NCI-H1694 treated with DMSO at 0.1 percent for 48 hours (cell line): ENCODE measurements at regions not wholly inside any gene's neighbourhood (a gene's known extent, or its start where the extent isn't known, plus 50 kb on each side); places are given as distances from the start of the nearest gene placed in this dataset.
"Not testable (repeated sequence)": the region's sequence is repeated elsewhere in the genome, so short reads cannot be mapped to it uniquely, and the experiment has no call there.

Source experiments
- DNase-seq: peaks from one replicate; lab custom pipeline; 2025; lab: John Stamatoyannopoulos, UW

DNA sequence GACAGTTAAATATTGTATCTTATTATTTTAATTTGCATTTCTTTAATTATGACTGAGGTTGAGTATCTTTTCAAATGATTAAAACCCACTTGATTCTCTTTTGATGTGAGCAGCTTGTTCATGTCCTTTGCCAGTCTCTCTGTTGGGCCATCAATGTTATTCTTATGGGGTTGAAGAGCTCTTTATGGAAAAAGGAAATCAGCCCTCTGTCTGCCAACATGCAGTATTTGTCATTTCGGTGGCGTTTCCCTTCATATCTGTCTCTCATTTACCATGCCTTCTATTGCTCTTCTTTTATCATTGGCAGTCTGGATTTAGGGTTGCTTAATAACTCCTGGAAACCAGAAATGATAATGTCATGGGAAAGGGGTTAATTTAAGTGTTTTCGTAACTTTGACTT, 340.7 kb upstream of the DNAJC19 start:
- DNase-seq, result no peak

DNA sequence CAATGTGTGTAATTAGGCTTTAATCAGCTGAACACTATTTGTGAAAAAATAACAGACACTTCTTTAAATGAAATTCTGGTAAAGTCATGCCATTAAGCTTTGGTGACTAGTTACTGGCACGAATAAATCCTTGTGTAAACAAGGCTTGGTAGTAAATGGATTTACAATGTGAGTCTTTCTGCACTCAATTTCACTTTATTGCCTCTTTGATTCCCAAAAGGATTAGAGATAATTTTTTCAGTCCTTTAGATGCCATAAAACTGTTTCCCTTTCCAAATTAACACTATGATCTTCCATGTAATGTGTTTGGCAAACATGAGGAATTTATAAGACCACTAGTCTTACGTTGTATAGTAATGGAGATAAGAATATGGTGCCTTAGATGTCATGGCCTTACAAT, 339.5 kb upstream of the DNAJC19 start:
- no peak for DNase-seq

DNA sequence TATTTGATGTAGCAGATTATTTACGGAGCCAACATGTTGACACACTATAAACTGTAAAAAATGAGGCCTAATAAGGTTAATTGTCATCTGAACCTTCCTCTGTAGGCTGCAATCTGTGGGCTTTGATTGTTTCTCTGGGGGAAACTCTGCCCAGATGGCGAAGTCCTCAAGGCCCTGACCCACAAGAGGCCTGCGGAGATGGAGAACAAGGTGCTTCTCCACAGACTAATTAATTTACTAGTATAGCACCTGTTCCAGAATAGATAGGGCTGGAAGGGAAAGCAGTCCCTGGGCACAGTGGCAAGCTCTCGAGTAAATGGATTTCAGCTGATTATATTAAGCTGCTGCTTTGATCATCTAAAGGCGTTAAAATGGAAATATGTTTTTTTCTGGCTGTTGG, 338.8 kb upstream of the DNAJC19 start:
- DNase-seq, result no peak

DNA sequence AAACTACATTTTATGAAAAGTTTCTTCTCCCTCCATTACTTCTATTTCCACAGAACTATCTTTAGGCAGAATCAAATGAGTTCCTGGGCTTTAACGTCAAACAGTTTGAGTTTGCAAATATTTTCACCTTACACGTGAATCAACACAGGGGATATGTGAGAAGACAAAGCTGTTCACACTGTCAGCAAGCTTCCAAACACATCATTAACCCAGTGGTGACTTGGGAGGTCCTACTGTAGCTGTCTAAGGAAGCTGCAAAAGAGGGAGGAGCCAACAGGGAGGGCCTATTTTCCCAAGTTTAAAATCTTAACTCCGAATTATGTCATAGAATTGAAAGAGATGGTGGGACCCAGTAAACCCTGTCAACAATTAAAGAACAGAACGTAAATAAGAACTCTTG, 337.8 kb upstream of the DNAJC19 start:
- no peak for DNase-seq

DNA sequence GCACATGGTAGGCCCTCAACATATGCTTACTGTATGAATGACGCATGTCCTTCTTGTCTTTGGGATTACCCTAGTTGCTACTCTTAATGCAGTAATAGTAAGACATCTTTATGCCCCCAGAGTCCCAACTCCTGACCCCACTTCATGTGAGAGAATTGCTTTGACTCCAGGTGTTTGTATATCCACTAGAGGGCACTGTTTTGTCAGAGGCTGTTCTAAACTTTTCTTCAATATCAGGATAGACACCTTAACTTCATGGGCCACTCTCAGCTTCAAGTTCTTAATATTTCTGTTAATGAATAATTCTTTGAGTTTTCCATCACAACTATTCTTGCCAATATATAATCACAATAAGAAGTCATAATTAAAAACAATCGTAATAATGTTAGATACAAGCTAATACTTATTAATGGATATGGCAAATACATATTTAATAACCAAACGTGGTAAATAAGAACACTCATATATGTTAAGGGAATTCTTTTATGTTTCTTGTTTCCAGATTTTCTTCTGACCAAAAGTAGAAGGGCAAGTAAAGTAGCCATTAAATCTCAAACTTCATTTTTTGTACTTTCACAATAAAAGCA, 337.2 kb upstream of the DNAJC19 start:
- DNase-seq, result peak; percentile 24

DNA sequence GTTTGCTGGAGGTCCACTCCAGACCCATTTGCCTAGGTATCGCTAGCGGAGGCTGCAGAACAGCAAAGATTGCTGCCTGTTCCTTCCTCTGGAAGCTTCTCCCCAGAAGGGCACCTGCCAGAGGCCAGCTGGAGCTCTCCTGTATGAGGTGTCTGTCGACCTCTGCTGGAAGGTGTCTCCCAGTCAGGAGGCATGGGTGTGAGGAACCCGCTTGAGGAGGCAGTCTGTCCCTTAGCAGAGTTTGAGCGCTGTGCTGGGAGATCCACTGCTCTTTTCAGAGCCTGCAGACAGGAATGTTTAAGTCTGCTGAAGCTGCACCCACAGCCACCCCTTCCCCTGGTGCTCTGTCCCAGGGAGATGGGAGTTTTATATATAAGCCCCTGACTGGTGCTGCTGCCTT, 335.0 kb upstream of the DNAJC19 start:
- DNase-seq, result not testable (repeated sequence)

DNA sequence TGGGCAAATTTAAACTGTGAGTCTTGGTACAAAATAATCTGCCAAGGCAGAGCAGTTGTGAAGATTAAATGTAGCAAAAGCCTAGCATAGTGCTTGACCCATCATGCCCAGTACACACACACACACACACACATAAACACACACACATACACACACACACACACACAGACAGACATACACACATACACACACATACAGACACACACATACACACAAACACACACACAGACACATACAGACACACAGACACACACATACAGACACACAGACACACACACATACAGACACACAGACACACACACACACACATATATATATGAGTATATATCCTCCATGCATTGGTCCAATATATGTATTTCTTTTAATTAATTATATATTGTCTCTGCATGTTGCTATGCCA, 328.8 kb upstream of the DNAJC19 start:
- no peak for DNase-seq

DNA sequence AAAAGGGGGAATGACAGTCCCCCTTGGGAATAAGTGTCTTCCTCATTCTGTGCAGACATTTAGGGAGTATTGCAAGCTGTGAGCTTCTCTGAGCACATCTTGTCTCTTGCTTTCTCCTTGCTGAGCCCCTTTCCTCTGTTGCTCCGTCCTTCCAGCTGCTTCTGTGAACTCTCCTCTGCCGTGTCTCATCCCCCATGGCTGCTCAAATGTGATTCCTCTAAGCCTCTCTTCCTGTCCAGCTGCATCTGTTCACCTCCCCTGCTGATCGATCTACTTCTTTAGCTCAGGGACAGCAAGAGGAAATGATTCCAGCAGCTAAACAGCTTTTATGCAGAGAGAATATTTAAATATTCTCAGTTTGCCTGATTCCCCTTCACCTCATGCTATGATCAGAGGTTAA, 328.0 kb upstream of the DNAJC19 start:
- DNase-seq, result no peak

DNA sequence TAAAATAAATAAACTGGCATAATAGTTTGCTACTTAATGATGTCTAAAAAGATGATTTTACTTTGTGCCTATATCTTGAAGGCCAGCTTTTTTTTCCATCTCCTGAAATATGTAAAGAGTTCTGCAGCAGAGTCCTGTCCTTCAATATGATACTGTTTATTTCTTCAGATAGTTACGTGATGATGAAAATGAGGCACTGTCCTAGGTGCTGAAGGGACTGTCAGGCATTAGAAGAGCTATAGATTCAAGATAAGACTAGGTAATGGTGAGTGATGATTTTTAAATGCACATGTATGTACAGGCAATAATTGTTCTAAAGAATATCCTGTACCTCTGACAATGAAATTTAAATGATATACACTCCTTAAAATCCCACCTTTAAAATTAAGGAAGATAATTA, 326.9 kb upstream of the DNAJC19 start:
- no peak for DNase-seq

DNA sequence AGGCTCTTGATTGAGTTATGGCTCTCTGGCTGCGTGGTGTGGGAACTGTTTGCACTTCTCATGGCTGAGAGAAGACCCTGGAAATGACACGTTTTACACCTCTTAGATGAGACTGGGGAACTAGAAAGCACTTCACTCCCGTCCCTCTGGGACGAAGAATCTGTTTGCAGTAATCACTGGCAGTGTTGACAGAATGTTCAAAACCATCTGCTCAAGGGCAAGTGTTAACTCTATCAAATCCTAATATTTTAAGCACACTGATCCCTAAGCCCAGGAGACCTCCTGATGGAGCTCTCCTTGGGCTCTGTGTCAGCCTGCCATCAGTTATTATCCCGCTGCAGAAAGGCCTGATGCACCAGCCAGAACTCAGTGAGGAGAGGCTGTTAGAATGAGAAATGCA, 323.8 kb upstream of the DNAJC19 start:
- peak; percentile 55 for DNase-seq

DNA sequence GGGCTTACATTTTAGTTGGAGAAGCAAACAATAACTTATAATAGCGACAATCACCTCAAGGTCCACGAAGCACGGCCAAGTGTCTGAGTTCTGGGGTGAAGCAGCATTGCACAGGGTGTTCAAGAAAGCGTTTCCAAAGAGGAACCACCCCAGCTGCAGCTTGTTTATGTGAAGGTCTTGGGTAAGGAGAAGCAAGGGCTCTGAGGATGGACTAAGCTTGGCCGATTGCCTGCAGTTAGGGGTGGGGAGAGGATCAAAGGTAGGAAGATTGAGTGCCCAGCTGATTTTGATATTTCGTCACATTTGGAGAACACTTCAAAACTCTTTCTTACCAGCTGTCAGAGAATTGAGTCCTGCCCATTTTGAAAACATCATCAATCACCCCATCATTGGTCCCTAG, 321.6 kb upstream of the DNAJC19 start:
- DNase-seq, result no peak

DNA sequence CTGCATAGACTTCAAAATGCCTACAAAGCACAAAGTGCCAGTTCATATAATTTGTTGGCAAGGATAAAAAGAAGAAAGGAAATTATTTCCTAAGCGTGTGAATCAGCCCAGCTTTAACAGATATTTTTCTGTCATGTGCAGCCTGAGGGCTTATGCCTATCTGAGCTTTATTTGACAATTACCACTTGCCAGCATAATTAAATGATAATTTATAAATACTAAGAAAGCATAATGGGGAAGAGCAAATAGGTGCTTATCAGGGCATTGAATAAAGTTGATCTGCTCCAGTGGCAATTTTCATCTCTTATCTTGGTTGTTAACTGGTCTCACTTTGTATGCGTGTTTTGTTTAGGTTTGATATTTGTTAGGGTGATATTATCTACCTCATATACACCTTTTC, 313.4 kb upstream of the DNAJC19 start:
- DNase-seq, result no peak

DNA sequence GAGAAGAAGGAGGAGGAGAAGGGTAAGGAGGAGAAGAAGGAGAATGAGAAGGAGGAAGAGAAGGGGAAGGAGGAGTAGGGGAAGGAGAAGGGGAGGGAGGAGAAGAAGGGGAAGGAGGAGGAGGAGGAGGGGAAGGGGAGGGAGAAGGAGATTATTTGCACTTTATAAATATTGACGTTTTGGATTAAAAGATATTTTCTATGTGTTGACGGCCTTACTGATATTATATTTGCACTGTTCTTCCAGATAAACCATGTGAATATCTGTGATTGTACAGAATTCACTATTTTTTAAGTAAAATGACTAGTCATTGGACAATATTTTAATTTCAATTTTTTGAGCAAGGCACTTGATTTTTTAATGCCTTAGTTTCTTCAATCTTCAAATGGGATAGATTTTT, 310.5 kb upstream of the DNAJC19 start:
- DNase-seq, result no peak

DNA sequence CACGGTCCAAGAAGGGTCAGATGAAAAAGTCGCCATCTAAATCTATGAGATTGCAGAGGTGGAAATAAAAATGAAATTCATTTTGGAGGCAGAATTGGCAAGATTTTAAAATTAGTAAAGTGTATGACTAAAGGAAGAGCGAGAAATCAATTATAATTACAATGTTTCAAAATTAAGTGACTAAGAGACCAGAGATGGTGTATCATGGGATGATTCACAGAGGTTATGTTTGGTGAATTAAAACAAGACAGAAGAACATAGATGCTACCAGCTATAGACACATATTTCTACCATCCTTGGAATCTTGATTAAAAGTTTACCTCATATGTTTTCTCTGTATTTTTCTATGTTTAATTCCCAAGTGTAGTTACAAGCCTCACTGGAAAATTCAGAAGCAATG, 308.9 kb upstream of the DNAJC19 start:
- DNase-seq, result no peak

DNA sequence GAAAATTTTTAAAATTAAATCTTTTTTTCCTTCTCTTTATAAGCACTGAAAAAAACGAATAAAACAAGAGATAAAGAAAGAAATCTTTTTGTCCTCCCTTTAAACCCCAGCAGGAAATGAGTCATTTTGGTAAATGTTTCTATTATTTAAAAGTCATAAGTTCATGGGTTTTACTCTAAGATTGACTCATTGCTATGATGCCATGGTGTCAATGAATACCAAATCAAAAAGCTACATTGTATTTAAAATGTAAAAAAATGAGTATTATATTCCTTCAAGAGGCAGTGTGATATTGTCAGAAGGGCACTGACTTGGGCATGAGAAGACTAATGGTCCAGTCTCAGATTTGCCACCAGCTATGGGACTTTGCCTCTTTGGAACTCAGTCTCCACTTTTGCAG, 303.4 kb upstream of the DNAJC19 start:
- DNase-seq, result no peak

DNA sequence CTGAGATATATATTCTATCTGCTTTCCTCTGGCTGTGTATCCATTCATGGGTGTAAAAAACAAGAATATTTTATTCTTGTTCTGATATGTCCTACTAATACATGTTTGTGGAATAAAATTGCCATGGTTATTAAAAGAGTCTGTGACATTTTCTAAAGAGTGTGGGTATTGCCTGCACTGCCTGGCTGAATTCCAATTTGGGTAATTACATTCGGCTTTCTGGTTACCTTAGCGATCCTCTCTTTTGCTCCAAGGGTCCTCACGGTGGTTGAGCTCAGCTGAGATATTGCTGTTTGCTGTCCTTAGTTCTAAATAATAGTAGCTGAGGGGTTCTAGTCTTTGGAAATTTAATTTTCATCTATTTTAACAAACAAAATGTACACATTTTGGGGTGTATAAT, 301.4 kb upstream of the DNAJC19 start:
- DNase-seq, result no peak

DNA sequence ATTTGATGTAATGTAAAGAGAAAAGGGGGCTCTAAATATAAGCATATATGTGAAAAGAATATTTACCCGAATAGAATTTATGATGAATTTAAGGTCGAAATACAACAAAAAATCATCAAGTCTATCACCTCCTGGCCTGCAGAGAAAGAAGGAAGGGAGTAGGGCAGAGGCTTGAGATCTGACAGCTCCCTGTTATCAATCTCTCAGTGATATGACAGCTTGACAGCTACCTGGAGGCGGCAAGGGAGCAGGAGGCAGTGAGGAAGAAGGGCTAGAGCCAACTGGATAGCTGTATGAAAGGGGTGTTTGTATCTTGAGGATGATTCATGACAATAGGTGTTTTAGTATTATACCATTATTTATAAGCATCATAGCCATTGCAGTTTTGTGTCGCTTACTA, 299.8 kb upstream of the DNAJC19 start:
- no peak for DNase-seq

DNA sequence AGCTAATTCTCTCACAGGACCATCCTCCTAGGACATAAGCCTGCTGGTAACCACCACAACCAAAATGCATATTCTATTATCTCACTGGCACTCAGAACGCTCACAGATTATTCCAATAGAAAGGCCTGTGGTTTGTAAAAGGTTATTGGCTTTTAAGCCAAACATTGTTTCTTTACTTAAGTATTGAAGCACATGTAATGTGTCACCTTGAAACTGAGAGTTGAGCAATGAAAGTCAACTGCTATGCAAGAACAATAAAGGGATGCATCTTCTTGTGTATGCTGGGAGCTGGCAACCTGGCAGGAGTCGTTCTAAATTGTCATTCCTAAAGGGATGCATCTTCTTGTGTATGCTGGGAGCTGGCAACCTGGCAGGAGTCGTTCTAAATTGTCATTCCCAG, 298.6 kb upstream of the DNAJC19 start:
- DNase-seq, result no peak

DNA sequence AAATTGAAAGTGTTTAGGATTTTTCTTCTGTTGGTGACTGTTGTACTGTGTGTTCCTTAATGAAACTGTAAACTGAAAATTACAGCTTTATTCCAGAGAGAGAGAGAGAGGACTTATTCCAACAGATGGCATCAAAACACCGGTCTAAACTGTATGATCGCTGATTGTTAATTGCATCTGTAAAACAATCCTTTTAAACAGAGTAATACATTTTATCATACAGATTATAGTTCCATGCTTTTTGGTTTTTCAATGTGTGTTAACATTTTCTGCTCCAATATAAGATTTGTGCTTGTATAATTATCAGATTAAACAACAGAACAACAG, 289.7 kb upstream of the DNAJC19 start:
- peak; percentile 12 for DNase-seq

DNA sequence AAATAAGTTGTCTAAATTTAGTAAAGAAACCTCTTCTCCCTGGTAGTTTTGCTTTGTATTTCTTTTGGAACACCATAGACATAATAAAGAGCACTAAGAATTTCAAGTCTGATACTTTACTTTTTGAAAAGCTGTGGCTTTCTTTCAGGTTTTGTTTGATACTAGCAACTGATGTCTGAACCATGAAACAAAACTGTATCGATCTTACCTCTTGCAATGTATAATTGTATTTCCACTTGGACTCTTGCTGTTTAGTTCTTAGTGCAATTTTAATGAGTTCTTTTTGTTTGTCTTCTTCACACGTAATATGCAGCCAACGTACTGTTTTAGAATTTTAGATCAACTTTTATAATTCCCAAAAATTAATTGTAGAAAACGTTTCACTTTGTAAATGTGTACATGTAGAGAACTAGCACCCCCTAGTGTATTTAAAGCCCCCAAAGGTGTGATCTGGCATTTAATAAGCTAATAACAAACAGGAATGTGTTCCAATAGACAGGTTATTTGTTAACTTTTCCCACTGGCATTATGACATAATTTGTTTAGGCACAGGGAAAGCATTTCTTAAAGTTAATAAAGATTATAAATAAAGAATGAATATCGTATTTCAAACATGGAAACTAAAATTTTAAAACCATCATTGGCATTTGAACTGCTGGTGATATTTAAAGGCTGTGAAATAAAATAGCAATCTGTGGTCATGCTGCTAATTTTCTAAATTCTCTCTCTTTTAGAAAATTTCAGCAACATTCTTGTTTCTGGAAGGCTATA, 289.1 kb upstream of the DNAJC19 start:
- DNase-seq, result peak; percentile 9

DNA sequence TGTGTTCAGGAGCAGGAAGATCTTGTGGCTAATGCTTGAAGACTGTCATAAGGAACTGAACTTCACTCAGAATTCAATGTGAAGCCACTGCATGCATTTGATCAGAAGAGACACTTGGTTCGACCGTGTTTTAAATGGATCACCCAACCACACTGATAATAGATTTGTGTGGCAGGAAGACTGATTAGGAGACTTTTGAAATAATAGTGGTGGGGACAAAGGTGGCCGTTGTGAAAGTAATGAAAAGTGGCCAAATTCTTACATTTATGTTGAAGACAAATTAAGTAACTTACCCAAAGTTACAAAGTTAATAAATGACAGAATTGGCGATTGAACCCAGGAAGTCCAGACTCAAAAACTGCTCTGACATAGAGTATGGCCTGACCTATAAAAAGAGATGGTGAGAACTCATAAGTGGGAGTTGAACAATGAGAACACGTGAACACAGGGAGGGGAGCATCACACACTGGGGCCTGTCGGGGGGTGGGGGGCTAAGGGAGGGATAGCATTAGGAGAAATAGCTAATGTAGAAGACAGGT, 286.9 kb upstream of the DNAJC19 start:
- no peak for DNase-seq

DNA sequence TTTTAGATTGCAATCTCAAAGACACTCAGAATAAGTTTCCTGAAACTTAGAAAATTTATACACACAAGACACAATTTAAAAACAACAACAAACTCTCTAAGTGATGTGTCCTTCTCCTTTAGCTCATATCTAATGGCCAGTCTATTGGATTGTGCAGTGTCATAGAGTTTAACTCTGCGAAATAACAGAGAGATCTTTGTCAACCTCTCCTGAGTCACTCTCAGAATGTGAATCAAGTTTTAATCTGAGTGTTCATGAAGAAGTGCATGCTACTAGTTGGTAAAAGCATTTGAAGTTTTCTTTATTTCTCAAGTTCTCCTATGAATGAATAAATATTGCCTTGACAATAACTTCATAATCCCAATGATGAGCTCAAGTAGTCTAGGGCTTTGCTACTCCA, 284.5 kb upstream of the DNAJC19 start:
- DNase-seq, result no peak

DNA sequence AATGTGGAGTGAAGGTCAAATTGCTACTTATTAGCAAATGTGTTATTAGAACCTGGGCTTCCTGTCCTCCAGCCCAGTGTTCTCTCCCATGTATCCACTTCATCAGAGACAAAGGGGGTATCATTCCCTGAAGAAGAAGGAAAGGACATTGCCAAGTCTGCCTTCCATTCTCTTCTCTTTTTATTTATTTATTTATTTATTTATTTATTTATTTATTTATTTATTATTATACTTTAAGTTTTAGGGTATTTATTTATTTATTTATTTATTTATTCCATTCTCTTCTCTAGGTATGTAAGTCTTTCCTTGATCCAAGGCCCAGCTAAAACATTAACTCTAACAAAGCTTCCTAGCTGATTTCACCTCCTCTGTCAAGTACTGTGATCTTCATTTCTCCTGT, 277.8 kb upstream of the DNAJC19 start:
- DNase-seq, result no peak

DNA sequence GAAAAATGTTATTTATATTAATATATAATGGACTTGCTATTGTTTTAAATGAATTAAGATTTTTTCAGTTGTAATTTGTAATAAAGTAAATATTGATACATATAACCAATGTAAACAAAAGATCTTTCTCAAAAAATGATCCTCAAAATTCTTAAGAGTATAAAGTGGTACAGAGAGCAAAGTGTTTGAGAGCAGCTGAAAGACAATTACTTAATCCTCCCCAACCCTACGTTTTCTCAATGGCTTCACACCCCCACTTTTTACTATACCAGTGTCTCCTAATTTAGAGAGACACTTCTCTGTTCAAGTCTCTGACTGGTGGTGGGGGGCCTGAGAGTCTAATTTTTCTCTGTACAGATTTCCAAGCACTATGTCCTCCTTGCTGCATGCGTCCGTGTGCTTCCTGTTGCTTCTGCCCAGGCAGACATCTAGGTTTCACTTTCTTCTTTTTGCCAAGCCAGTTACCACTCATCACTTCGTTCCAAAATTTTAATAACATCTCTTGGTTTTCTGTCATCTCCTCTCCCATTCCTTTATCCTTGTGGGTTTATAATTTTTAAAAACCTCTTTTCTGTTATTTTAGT, 276.3 kb upstream of the DNAJC19 start:
- no peak for DNase-seq
